ENCODE measurements at regions not wholly inside any gene's neighbourhood (a gene's known extent, or its start where the extent isn't known, plus 50 kb on each side); places are given as distances from the start of the nearest gene placed in this dataset.

- TF ChIP-seq CTCF (IDR thresholded peaks at IDR 0.05) (no peak), POLR2A (IDR thresholded peaks at IDR 0.05) (no peak)
Observed at GRCh38 chr12:88643685-88644084, 63.4 kb upstream of the KITLG start.
